Superior temporal gyrus (tissue), 1 donor: ENCODE measurements at regions not wholly inside any gene's neighbourhood (a gene's known extent, or its start where the extent isn't known, plus 50 kb on each side); places are given as distances from the start of the nearest gene placed in this dataset.
"Not testable (repeated sequence)": the region's sequence is repeated elsewhere in the genome, so short reads cannot be mapped to it uniquely, and the experiment has no call there.

ENCODE experiments used
- DNase-seq: peaks from one replicate; pipeline ENCODE4 v3.0.0-alpha.2; 2016; ENCODE audit errors: extremely low spot score

DNA sequence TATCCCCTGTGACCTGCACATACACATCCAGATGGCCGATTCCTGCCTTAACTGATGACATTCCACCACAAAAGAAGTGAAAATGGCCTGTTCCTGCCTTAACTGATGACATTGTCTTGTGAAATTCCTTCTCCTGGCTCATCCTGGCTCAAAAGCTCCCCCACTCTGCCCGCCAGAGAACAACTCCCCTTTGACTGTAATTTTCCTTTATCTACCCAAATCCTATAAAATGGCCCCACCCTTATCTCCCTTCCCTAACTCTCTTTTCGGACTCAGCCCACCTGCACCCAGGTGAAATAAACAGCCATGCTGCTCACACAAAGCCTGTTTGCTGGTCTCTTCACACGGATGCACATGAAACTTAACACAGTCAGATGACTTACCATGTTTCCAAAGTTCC, 403.8 kb downstream of the TBC1D32 start:
- DNase-seq, result not testable (repeated sequence)

DNA sequence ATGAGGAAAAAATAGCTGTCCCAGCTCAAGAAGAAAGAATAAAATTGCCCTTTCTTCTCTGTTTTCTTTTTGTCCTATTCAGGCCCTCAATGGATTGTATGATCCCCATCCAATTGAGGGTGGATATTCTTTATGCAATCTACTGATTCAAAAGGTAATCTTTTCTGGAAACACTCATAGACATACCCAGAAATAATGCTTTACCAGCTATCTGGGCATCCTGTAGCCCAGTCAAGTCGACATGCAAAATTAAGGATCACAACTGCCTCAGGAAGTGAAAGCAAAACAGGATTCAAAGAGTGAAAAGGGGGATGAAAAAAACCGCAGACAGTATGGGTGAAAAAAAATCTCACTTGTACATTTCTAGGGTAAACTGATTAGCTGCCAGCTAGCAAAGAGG, 410.1 kb downstream of the TBC1D32 start:
- no peak for DNase-seq

DNA sequence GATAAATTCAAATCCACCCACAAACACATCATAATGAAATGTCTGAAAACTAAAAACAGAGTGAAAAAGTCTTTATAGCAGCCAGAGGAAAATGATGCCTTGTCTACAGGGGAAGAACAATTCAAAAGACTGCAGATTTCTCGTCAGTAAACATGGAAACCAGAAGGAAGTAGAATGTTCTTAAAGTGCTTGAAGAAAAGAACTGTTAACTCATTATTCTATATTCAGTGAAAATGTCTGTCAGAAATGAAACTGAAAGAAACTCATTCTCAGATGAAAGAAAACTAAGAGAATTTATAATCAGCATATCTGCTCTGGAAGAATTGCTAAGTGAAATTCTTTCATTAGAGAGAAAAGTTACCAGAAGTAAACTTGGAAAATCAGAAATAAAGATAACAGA, 416.1 kb downstream of the TBC1D32 start:
- DNase-seq, result no peak

DNA sequence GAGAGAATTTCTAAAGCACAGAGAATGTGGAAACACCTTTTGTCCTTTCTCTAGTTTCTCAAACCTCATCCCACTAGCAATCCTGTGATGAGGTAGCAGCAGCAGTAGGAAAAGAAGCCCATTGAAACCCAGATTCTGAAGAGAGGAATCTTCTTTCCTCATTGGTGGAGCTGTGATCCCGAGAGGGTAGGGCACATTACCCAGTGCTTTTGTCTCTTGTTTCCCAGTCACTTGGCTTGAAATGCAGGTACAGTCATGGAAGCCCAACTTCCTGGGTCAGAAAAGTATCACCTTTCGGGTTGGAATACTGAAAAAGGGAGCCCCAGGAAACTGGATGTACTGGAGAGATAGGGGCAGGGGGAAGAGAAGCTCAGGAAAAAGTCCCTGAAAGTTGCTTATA, 417.4 kb downstream of the TBC1D32 start:
- no peak for DNase-seq

DNA sequence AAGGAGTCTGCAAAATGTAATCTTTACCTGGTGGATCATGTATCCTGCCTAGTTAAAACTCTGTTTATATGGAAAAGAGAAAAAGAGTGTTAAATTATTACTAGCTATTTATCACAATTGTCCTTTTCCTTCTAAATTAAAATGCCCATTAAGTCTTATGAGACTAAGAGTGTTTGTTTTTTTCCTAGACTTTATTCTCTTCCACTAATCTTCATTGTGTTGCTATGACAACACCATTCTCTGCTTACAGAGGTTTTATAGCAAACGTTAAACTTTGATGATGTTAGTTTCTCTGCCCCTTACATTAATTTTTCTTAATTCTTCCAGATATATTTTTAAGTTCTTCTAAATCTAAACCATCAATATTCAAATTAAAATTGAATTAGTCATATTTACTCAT, 420.8 kb downstream of the TBC1D32 start:
- no peak for DNase-seq

DNA sequence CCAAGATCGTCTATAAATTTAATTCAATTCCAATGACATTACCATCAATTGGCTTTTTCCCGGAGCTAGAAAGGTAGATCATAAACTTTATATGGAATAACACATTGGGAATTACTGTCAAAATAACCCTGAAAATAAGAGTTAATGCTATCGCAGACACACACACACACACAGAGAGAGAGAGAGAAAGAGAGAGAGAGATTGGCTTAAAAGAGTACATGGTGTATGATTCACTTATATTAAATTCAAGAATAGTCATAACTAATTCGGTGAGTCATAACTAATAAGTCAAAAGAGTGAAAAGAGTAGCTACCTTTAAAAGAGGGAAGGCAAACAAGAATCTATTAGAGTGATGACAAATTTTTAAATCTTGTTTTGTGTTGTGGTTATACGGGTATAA, 425.5 kb downstream of the TBC1D32 start:
- DNase-seq, result no peak

DNA sequence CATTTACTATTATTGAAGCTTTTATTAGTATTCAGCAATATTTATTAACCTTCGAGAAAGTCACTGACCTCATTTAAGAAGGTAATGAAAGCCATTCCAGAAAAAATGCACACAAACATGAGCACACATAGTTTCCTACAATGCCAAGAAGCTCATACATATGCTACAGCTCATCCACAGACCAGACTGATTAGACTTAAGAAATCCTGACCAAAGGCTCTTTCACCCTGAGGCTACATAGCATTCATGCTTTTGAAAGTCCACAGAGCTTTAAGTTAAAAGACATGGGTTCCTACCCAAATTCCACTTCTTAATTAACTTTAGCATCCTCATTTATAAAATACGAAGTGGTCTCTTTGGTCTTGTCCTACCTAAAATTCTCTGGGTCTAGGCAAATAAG, 430.4 kb downstream of the TBC1D32 start:
- no peak for DNase-seq

DNA sequence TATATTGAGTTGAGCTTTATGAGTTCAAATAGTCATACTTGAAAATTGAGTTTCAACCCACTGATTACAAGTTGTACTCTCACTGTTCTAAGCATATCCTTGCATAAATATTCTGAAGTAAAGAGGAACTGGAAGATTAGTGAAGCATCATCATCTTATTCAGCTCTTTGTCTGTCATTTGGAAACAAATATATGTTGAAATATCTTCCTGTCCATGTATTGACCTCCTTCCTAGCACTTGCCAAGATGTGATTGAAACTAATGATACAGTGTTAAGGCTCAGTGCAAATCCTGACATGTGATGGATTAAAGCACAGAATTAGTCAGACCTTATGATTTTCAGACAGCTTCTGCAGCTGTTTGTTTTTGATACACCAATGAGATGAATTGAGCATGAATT, 434.3 kb downstream of the TBC1D32 start:
- DNase-seq, result no peak

DNA sequence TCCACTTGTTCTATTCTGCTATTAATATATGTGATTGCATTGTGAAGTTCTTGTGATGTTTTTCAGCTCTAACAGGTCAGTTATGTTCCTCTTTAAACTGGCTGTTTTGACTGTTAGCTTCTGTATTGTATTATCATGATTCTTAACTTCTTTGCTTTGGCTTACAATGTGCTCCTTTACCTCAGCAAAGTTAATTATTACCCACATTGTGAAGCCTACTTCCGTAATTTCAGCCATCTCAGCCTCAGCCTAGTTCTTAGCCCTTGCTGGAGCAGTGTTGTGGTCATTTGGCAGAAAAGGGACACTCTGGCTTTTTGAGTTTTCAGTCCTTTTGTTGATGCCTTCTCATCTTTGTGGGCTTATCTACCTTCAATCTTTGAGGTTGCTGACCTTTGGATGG, 440.2 kb downstream of the TBC1D32 start:
- DNase-seq, result no peak

DNA sequence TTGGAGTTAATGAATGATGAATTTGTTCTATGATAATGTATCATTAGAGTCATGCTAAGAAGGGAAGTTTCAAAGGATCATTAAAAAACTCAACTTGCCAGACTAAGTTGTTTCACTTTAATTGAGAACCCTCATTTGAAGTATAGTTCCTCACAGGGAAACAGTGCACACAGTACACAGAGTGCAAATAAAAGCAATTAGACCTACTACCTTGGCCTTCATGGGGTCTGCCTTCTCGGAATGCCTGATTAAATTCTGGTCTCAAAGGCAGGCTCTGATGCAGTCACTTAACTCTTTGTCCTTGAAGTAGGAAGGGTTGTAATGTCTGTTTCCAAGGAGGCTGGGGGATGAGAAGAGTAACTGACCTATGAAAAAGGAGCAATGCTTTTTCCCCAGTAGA, 457.3 kb downstream of the TBC1D32 start:
- no peak for DNase-seq

DNA sequence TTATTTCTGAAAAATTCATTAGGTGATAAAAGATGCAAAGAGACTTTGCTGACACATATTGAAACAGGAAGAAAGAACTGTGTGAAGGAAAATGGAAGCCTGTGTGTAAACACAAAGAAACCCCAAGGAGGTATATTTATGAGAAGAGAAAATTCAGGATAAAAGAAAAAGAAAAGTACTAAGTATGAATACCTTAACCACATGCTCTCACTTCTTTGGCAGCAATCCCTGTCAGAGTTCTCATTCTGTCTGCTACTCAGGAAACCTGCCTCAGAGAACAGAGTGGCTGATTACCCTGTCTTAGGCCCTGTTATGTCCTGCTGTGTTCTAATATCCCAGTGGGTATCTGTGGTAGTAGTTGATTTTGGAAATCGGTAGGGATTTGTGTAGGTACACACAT, 457.9 kb downstream of the TBC1D32 start:
- DNase-seq, result no peak

DNA sequence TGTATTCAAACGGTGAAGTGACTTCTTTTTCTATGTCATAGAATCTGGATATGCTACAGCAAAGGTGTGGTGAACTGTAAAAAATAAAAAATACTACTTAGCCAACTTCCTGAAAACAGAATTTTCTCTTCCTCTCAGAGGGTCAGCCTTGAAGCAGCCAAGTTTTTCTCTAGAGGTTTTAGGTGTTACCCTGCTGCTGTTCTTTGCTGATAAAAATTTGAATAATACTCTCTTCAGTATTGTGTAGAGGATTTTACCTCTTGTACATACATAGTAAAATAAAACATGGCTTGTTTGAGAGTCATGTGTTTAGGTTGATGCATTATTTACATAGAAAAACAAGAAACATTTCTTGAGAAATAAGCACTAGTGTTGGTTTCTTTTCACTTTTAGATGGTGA, 458.4 kb downstream of the TBC1D32 start:
- no peak for DNase-seq

DNA sequence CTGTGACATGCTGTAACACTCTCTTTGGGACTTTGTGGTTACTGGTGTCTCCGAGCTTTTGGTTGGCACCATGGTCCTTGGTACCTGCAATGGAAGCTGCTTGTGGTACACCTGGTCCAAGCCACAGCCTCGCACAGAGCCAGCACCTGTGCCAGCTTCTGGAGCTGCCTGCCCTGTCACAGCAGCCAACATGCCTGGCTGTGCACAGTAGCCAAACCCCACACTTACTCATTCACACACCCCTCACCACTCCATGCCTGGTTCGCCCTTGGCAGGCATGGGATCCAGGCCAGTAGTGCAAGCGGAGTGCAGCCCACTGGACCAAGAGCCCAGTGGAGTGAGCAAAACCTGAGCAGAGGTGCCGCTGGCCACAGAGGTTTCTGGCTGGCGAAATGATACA, 459.9 kb downstream of the TBC1D32 start:
- DNase-seq, result no peak

DNA sequence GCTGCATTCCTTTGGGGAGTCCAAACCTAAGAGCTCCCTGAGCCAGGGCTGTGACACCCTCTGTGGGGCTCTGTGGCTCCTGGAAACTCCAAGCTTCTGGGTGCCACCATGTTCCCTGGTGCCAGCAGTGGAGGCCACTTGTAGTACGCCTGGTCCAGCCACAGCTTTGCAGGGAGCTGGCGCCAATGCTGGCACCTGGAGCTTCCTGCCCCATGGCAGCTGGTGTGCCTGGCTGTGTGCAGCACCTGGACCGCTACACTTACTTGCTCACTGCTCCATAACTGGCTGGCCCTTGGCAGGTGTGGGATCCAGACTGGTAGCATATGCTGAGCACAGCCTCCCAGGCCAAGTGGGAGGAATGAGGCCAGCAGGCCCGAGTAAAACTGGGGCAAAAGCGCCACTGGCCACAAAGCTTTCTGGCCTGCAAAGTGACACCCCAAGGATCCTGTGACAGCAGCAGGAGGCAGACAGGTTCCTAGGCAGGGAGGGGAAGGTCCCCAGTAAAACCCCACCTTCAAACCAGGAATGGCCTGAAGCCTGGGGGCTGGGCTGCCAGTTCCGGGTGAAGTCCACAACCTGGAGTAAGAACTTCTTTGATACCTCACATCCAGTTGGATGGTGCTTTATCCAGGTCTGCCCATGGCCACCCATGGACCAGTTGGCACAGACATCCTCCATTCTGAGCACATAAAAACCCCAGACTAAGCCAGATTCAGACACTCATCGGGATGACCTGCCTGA, 461.0 kb downstream of the TBC1D32 start:
- DNase-seq, result no peak

DNA sequence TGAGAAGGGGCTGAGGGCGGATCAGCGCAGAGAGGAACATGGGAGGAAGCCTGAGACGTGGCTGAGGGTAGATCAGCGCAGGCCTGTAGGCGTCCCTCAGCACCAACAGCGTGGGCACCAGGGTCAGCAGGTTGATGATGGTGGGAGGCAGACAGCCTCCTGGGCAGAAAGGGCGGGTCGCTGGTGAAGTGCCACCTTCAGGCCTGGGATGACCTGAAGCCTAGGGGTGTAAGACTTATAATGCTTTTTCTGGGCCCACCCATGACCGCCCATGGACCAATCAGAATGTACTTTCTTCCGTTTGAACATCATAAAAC, 462.1 kb downstream of the TBC1D32 start:
- no peak for DNase-seq

DNA sequence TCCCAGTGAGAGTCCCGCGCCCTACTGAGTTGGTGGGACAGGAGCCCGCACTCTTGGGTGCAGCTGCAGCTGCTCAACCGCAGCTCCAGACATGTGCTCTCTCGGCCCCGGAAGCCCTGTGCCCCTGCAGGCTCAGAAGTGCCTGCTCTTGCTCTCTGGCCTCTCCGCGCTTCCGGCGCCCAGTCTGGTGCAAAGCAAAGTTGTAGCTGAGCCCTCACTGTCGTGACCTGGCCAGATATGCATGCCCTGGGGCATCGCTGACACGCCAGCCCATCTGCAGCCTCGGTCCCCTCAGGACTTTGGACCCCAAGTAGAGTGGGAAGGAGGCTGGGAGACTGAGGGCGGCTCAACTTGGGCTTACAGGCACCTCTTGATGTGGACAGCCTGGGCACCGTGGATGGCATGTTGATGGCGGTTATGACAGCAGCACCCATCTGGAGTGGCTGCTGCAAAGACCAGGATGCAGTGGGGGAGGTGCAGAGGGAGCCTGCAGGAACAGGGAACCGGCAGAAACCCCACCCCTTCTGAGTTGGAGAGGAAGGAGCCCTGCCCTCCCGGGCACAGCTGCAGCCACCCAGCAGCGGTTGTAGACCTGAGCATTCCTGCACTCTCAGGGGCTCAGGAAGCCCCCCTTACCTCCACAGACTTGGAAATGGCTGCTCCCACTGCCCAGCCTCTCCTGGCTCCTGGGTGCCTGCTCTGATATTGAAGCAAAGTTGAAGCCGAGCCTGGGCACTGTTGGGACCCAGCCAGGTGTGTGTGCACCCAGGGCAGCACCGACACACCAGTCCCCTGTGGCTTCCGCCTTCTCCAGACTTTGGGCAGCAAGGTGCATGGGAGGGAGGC, 462.6 kb downstream of the TBC1D32 start:
- DNase-seq, result no peak

DNA sequence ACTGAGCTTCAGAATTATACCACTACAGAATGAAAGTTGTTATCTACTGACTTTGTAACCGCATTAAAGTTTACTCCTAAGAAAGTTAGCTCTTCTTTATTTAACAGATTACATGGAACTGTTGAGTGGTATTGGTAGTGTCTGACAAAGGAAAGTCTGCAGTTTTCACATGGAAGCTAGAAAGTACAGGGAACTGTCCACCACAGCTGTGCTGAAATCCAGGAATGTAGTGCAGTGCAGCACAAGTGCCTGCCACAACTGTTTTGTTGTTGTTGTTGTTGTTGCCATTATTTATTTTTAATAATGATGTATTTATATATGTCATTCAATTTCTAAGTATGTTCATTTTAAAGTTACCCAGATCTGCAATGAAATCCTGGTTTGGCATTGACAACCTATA, 464.9 kb downstream of the TBC1D32 start:
- DNase-seq, result no peak

DNA sequence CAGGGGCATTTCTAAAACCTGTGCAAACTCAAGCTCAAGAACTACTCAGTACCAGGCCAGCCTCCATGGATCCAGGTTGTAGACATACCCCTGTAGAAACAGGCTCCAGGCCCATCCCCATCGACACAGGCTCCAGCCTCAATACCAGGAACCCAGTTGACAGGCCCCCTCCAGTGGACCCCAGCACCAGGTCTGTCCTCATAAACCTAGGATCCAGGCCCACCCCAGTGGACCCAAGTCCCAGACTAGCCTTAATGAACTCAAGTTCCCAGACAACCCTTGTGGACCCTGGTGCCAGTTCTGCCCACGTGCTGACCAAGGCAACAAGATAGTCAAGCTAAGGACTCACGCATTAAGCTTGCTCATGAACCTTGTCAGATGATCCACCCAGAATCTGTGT, 476.9 kb downstream of the TBC1D32 start:
- no peak for DNase-seq

DNA sequence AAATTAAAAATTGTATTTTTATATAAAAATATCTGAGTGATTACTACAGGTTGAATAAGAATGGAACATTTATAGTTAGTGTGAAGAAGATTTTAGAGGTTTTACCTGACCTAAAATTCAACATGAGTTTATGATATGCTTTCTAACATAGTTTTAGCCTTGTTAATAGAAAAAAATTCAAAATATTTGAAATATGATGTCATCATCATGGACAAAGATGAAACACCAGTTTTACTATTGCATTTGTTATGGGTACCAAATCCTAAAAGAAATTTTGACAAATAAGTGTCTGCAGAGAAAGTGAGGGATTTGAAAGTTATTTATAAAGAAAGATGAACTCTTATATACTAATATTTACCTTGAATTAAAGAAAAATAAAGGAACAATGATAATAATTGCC, 479.7 kb downstream of the TBC1D32 start:
- DNase-seq, result no peak

DNA sequence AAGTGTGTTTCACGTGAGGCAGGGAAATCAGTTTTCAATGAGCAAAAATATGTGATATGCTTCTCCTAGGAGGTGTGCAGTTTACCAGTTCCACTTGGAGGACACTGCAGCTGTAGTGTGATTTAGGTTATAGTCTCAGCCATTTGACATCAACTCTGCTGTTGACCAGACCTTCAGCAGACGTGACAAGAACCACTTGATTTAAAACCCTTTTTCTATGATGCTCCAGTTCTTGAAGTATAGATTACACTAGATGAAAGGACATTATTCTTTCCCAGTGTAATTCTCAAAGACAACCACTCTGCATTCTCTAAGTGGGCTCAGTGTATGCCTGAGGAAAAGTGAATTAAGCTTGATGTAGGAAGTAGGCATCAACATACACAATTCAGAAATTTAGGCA, 480.8 kb downstream of the TBC1D32 start:
- DNase-seq, result no peak

DNA sequence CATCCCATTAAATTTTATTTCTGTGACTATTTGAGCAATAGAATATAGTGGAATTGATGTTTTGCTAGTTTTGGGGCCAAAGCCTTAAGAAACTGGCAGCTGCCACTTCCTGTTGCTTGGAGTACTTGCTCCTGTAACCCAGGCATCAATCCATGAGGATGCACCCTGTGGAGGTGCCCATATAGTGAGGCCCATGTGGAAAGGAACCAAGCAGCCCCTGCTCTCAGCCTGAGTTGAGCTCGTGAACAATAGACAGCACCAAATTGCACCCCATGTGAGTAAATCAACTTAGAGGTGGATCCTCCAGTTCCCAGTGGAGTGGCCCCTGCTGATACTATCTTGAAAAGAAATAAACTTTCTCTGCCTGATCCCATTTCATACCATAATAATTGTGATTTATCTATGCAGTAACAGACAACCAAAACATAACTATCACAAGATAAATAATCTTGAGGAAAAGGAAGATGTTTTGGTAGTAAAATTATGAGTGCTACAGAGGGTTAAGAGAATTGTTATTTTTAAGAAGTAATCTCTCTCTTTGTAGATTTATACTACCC, 481.9 kb downstream of the TBC1D32 start:
- no peak for DNase-seq

DNA sequence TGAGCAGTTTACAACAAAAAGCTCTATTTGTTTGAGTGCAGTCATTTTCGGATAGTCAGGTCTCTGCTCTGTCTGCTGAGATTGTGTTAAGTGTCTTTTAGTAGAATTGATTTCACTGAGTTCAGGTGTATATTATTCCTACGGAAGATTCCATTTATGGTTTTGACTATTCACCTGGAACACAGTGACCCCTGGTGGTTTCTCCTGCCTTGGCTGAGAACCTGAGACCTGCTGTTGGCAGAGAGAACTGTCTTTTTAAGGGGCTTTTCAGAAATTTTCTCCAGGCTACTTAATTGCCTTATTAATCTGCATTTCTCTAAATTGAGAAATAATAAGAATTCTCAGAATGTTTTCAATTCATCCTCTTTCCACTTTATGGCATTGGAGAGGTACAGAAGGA, 508.0 kb downstream of the TBC1D32 start:
- DNase-seq, result no peak

DNA sequence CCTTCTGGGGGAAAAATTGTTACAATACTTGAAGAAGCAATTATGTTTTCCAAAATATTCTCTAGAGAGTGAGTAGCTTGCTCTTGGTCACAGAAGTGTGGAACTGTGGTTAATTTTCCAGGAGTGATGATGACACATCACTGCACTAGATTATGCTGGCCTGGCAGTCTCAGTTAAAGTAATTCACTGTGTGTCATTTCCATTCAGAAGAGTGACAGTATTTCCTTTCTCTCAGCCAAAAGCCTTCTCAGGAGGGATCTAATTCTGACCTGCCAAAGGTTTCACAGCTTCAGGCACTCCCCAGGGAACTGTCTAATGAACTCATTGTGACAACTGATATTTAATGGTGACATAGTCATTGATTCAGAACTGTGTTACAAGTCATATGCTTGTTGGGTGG, 517.5 kb downstream of the TBC1D32 start:
- DNase-seq, result no peak
